HEK293 (cell line): ENCODE measurements at regions not wholly inside any gene's neighbourhood (a gene's known extent, or its start where the extent isn't known, plus 50 kb on each side); places are given as distances from the start of the nearest gene placed in this dataset.

Source experiments
- CTCF ChIA-PET: fragments of 350-600 bp; formaldehyde crosslinking; extraction: SDS; loops from one replicate; lab custom pipeline; 2021; ENCODE audit warnings: antibody characterized with exemption; lab: Yijun Ruan, JAX
- POLR2A ChIA-PET: fragments of 300-600 bp; formaldehyde crosslinking; extraction: SDS; loops from one replicate; lab custom pipeline; 2020; ENCODE audit warnings: antibody characterized with exemption, inconsistent platforms; lab: Yijun Ruan, JAX
- H3K27ac ChIP-seq: fragments of 200-500 bp; sonication (Bioruptor generic); 2 replicates; pipeline ENCODE4 v1.5.1; 2014; ENCODE audit warnings: low read depth, low read length, control low read depth, inconsistent platforms; ENCODE audit errors: extremely low read depth
- H3K36me3 ChIP-seq, 2 experiments: fragments of 200-500 bp in 1 of 2; sonication (Bioruptor generic) in 1 of 2; 1 replicate in 1 of 2; 2 replicates in 1 of 2; pipeline ENCODE4 v1.5.1; 2014 to 2017; ENCODE audit warnings: inconsistent platforms in 2 of 2, low read length in 2 of 2; ENCODE audit not compliant: control insufficient read depth in 2 of 2, insufficient read depth in 1 of 2
- H3K4me1 ChIP-seq: fragments of 200-500 bp; sonication (Bioruptor generic); 2 replicates; pipeline ENCODE4 v1.5.1; 2014; ENCODE audit warnings: mild to moderate bottlenecking, low read length, inconsistent platforms; ENCODE audit not compliant: control insufficient read depth, insufficient read depth
- H3K4me3 ChIP-seq: 2 replicates; pipeline ENCODE4 v1.5.1; 2011; ENCODE audit warnings: low read depth, mild to moderate bottlenecking, control low read depth, low read length, moderate library complexity
- H3K9me3 ChIP-seq: fragments of 200-500 bp; sonication (Bioruptor generic); 2 replicates; pipeline ENCODE4 v1.5.1; 2014; ENCODE audit warnings: low read depth, low read length, inconsistent platforms; ENCODE audit not compliant: control insufficient read depth, insufficient read depth
- KLF16 ChIP-seq: fragments of 450-650 bp; formaldehyde crosslinking; IDR thresholded peaks from 2 replicates; pipeline ENCODE4 v1.5.1; 2017; ENCODE audit warnings: missing biosample characterization, missing genetic modification characterization
- MEIS1 ChIP-seq: sonication (generic); formaldehyde crosslinking; IDR thresholded peaks from 2 replicates; pipeline ENCODE4 v1.8.1; 2022; ENCODE audit warnings: missing genetic modification reagents, mild to moderate bottlenecking, borderline replicate concordance
- TCF7L2 ChIP-seq: IDR thresholded peaks from 2 replicates; pipeline ENCODE4 v1.6.1; 2011; ENCODE audit warnings: low read depth, mild to moderate bottlenecking, inconsistent platforms, low read length, moderate library complexity, borderline replicate concordance
- YY1 ChIP-seq: fragments of 450-650 bp; formaldehyde crosslinking; IDR thresholded peaks from 2 replicates; pipeline ENCODE4 v1.5.1; 2018; ENCODE audit warnings: missing biosample characterization, missing genetic modification characterization
- ZBTB48 ChIP-seq: fragments of 450-650 bp; formaldehyde crosslinking; IDR thresholded peaks from 2 replicates; pipeline ENCODE4 v1.5.1; 2016; ENCODE audit warnings: missing biosample characterization, missing genetic modification characterization
- ZFHX2 ChIP-seq: fragments of 450-650 bp; formaldehyde crosslinking; conservative IDR thresholded peaks from 2 replicates; pipeline ENCODE4 v1.5.1; 2016; ENCODE audit warnings: missing biosample characterization, missing genetic modification characterization
- ZNF202 ChIP-seq: fragments of 450-650 bp; formaldehyde crosslinking; IDR thresholded peaks from 2 replicates; pipeline ENCODE4 v1.5.1; 2016; ENCODE audit warnings: missing biosample characterization, missing genetic modification characterization, borderline replicate concordance
- ZNF48 ChIP-seq: fragments of 450-650 bp; formaldehyde crosslinking; IDR thresholded peaks from 2 replicates; pipeline ENCODE4 v1.5.1; 2016; ENCODE audit warnings: missing biosample characterization, missing genetic modification characterization
- ZNF544 ChIP-seq: fragments of 450-650 bp; formaldehyde crosslinking; IDR thresholded peaks from 2 replicates; pipeline ENCODE4 v1.5.0; 2017; ENCODE audit warnings: missing biosample characterization, missing genetic modification characterization
- ZNF776 ChIP-seq: fragments of 450-650 bp; formaldehyde crosslinking; IDR thresholded peaks from 2 replicates; pipeline ENCODE4 v1.5.0; 2017; ENCODE audit warnings: missing biosample characterization, missing genetic modification characterization, borderline replicate concordance
- TF ChIP-seq, protein P1 (sequence below): fragments of 450-650 bp; formaldehyde crosslinking; IDR thresholded peaks from 2 replicates; pipeline ENCODE4 v1.5.1; 2016; ENCODE audit warnings: missing biosample characterization, missing genetic modification characterization, low read depth
- TF ChIP-seq, protein P2 (sequence below): fragments of 450-650 bp; formaldehyde crosslinking; IDR thresholded peaks from 2 replicates; pipeline ENCODE4 v1.5.1; 2016; ENCODE audit warnings: missing biosample characterization, missing genetic modification characterization
- TF ChIP-seq, protein P3 (sequence below): fragments of 450-650 bp; formaldehyde crosslinking; IDR thresholded peaks from 2 replicates; pipeline ENCODE4 v1.5.1; 2016; ENCODE audit warnings: missing biosample characterization, missing genetic modification characterization
- TF ChIP-seq, protein P4 (sequence below): fragments of 450-650 bp; formaldehyde crosslinking; IDR thresholded peaks from 2 replicates; pipeline ENCODE4 v1.5.1; 2016; ENCODE audit warnings: missing biosample characterization, missing genetic modification characterization
- TF ChIP-seq, protein P5 (sequence below): fragments of 450-650 bp; formaldehyde crosslinking; conservative IDR thresholded peaks from 2 replicates; pipeline ENCODE4 v1.5.1; 2016; ENCODE audit warnings: low read depth, missing biosample characterization, missing genetic modification characterization
- TF ChIP-seq, protein P6 (sequence below): fragments of 450-650 bp; formaldehyde crosslinking; IDR thresholded peaks from 2 replicates; pipeline ENCODE4 v1.5.1; 2016; ENCODE audit warnings: missing biosample characterization, missing genetic modification characterization

DNA sequence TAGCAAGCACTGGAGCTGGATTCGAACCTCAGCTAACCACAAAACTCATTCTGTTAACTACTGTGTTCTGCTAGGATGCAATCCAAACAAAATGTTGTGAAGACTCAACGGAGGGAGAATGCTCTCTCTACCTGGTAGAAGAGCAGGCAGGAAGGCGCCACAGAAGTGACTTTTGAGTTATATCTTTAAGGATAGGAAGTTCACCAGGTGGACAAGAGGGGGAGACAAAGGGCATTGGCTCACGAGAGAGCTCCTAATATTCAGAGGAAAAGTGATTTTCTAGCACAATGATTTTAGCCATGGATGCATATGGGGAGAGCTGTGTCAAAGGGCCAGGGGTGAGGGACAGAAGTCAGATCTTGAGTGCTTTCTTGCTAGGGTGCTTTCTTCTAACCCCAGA, 108.4 kb upstream of the MAFB start:
- H3K4me1 ChIP-seq = no peaks in the 10 kb centered on the region
- H3K27ac ChIP-seq = no peak overlapping the region
- no peaks in the 10 kb centered on the region for H3K9me3 ChIP-seq
- no peak overlapping the region for H3K4me3 ChIP-seq
- H3K36me3 ChIP-seq = no peaks in the 10 kb centered on the region
- TF ChIP-seq ZNF202 (tag by site-specific recombination) (no peak), ZFHX2 (tag by site-specific recombination) (no peak), ZBTB48 (tag by site-specific recombination) (no peak), TCF7L2 (no peak), ZNF544 (no peak), ZNF48 (tag by site-specific recombination) (no peak), MEIS1 (CRISPR knock-in tag) (no peak), ZNF776 (tag by site-specific recombination) (no peak), YY1 (tag by site-specific recombination) (no peak), KLF16 (tag by site-specific recombination) (no peak)
- TF ChIP-seq, protein P1, sequence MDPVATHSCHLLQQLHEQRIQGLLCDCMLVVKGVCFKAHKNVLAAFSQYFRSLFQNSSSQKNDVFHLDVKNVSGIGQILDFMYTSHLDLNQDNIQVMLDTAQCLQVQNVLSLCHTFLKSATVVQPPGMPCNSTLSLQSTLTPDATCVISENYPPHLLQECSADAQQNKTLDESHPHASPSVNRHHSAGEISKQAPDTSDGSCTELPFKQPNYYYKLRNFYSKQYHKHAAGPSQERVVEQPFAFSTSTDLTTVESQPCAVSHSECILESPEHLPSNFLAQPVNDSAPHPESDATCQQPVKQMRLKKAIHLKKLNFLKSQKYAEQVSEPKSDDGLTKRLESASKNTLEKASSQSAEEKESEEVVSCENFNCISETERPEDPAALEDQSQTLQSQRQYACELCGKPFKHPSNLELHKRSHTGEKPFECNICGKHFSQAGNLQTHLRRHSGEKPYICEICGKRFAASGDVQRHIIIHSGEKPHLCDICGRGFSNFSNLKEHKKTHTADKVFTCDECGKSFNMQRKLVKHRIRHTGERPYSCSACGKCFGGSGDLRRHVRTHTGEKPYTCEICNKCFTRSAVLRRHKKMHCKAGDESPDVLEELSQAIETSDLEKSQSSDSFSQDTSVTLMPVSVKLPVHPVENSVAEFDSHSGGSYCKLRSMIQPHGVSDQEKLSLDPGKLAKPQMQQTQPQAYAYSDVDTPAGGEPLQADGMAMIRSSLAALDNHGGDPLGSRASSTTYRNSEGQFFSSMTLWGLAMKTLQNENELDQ (tag by site-specific recombination) = no peak
- TF ChIP-seq, protein P2, sequence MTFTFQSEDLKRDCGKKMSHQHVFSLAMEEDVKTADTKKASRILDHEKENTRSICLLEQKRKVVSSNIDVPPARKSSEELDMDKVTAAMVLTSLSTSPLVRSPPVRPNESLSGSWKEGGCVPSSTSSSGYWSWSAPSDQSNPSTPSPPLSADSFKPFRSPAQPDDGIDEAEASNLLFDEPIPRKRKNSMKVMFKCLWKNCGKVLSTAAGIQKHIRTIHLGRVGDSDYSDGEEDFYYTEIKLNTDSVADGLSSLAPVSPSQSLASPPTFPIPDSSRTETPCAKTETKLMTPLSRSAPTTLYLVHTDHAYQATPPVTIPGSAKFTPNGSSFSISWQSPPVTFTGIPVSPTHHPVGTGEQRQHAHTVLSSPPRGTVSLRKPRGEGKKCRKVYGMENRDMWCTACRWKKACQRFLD = no peak
- TF ChIP-seq, protein P3, sequence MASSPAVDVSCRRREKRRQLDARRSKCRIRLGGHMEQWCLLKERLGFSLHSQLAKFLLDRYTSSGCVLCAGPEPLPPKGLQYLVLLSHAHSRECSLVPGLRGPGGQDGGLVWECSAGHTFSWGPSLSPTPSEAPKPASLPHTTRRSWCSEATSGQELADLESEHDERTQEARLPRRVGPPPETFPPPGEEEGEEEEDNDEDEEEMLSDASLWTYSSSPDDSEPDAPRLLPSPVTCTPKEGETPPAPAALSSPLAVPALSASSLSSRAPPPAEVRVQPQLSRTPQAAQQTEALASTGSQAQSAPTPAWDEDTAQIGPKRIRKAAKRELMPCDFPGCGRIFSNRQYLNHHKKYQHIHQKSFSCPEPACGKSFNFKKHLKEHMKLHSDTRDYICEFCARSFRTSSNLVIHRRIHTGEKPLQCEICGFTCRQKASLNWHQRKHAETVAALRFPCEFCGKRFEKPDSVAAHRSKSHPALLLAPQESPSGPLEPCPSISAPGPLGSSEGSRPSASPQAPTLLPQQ = no peak
- TF ChIP-seq, protein P4, sequence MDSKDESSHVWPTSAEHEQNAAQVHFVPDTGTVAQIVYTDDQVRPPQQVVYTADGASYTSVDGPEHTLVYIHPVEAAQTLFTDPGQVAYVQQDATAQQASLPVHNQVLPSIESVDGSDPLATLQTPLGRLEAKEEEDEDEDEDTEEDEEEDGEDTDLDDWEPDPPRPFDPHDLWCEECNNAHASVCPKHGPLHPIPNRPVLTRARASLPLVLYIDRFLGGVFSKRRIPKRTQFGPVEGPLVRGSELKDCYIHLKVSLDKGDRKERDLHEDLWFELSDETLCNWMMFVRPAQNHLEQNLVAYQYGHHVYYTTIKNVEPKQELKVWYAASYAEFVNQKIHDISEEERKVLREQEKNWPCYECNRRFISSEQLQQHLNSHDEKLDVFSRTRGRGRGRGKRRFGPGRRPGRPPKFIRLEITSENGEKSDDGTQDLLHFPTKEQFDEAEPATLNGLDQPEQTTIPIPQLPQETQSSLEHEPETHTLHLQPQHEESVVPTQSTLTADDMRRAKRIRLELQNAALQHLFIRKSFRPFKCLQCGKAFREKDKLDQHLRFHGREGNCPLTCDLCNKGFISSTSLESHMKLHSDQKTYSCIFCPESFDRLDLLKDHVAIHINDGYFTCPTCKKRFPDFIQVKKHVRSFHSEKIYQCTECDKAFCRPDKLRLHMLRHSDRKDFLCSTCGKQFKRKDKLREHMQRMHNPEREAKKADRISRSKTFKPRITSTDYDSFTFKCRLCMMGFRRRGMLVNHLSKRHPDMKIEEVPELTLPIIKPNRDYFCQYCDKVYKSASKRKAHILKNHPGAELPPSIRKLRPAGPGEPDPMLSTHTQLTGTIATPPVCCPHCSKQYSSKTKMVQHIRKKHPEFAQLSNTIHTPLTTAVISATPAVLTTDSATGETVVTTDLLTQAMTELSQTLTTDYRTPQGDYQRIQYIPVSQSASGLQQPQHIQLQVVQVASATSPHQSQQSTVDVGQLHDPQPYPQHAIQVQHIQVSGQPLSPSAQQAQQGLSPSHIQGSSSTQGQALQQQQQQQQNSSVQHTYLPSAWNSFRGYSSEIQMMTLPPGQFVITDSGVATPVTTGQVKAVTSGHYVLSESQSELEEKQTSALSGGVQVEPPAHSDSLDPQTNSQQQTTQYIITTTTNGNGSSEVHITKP = no peak
- ChIA-PET POLR2A (no interaction called here), CTCF (interaction anchor here (0.6 to 2.5 kb wide), 10 partner anchors 23 to 1229 kb away, joined by 3 to 17 read pairs (median 3); no protein-coding TSS in a partner anchor)

DNA sequence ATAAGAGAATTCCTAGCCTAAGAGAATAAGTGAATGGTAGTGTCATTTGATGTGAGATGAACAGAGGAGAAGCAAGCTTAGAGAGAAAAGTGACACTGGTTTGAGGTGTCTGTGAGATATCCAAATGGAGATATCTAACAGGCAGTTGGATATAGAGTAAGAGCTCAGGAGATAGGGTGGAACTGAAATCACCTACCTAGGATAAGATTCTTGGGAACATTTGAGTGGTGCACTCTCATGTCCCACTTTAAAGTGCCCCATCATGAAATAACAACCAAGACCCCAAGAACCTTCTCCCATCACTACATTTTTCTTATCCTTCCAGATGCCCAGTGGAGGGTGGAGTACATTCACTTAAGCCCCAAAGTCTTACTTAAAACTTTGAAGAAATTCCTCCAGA, 109.0 kb upstream of the MAFB start:
- H3K9me3 ChIP-seq = no peaks in the 10 kb centered on the region
- no peaks in the 10 kb centered on the region for H3K4me1 ChIP-seq
- TF ChIP-seq, protein P5, sequence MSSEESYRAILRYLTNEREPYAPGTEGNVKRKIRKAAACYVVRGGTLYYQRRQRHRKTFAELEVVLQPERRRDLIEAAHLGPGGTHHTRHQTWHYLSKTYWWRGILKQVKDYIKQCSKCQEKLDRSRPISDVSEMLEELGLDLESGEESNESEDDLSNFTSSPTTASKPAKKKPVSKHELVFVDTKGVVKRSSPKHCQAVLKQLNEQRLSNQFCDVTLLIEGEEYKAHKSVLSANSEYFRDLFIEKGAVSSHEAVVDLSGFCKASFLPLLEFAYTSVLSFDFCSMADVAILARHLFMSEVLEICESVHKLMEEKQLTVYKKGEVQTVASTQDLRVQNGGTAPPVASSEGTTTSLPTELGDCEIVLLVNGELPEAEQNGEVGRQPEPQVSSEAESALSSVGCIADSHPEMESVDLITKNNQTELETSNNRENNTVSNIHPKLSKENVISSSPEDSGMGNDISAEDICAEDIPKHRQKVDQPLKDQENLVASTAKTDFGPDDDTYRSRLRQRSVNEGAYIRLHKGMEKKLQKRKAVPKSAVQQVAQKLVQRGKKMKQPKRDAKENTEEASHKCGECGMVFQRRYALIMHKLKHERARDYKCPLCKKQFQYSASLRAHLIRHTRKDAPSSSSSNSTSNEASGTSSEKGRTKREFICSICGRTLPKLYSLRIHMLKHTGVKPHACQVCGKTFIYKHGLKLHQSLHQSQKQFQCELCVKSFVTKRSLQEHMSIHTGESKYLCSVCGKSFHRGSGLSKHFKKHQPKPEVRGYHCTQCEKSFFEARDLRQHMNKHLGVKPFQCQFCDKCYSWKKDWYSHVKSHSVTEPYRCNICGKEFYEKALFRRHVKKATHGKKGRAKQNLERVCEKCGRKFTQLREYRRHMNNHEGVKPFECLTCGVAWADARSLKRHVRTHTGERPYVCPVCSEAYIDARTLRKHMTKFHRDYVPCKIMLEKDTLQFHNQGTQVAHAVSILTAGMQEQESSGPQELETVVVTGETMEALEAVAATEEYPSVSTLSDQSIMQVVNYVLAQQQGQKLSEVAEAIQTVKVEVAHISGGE = peak; percentile 89
- TF ChIP-seq, protein P6, sequence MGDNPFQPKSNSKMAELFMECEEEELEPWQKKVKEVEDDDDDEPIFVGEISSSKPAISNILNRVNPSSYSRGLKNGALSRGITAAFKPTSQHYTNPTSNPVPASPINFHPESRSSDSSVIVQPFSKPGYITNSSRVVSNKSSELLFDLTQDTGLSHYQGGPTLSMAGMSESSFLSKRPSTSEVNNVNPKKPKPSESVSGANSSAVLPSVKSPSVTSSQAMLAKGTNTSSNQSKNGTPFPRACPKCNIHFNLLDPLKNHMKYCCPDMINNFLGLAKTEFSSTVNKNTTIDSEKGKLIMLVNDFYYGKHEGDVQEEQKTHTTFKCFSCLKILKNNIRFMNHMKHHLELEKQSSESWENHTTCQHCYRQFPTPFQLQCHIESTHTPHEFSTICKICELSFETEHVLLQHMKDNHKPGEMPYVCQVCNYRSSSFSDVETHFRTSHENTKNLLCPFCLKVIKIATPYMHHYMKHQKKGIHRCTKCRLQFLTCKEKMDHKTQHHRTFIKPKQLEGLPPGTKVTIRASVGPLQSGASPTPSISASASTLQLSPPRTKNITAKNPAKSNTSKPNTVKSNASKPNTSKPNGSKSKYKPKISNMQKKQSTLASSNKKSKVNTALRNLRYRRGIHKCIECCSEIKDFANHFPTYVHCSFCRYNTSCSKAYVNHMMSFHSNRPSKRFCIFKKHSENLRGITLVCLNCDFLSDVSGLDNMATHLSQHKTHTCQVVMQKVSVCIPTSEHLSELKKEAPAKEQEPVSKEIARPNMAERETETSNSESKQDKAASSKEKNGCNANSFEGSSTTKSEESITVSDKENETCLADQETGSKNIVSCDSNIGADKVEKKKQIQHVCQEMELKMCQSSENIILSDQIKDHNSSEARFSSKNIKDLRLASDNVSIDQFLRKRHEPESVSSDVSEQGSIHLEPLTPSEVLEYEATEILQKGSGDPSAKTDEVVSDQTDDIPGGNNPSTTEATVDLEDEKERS = no peak
- no peak overlapping the region for H3K4me3 ChIP-seq
- CTCF ChIA-PET = interaction anchor here (0.6 to 2.5 kb wide), 8 partner anchors 24 to 1229 kb away, joined by 3 to 17 read pairs (median 3); no protein-coding TSS in a partner anchor
- no peak overlapping the region for H3K27ac ChIP-seq
- POLR2A ChIA-PET = no interaction called here
- H3K36me3 ChIP-seq = no peaks in the 10 kb centered on the region
